ENCODE measurements at regions not wholly inside any gene's neighbourhood (a gene's known extent, or its start where the extent isn't known, plus 50 kb on each side); places are given as distances from the start of the nearest gene placed in this dataset.

DNA sequence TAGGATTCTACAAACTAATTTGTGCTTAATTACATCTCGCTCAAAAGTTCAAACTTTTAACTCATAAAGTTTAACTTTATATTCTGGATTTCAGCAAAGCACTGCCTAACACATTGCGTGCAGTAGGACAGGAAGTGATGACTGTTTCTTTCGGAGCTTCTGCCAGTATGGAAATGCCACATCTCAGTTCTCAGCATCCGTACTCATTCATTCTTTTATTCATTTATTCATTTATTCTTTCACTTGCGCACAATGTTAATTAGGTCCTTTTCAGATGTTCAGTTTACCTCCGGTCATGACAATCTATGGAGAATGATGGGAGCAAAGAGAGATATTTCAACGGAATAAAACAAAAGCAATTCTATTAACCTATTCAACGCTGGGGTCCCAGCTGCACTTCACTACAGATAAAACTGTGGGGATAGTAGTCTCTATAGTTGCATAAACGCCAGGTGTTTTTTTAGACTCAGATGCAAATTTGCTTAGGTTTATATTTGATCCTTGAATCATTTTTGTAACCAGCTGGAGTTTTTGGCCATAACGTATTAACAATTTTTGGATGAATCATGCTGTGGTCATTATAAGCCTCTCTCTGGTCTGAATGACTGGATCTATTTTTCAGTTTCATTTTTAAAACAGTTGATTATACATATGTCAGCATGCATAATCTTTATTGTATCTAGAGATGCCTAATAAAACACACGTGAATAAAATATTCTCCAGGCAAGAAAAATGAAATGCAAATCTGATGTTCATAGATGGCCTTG, 143.9 kb downstream of the KCNJ2 start:
- Histone ChIP-seq H3F3A (replicated peaks; ENCODE audit: low read depth) (no peaks in the 10 kb centered on the region), H3K79me2 (replicated peaks; ENCODE audit: insufficient read depth) (no peaks in the 10 kb centered on the region), H3K27ac (ENCODE audit: low read depth) (no peak overlapping the region), H3K4me3 (no peak overlapping the region), H3K9me2 (ENCODE audit: insufficient read depth) (no peaks in the 10 kb centered on the region), H3K4me2 (peak overlapping the region; percentile 29; the same call in 1 of the 2 replicates), H2AFZ (no peak overlapping the region), H3K36me3 (ENCODE audit: insufficient read depth) (no peaks in the 10 kb centered on the region), H3K27me3 (ENCODE audit: insufficient read depth) (no peaks in the 10 kb centered on the region), H3K4me1 (ENCODE audit: insufficient read depth) (peaks cover 16% of the 10 kb centered on the region), H4K20me1 (replicated peaks; ENCODE audit: insufficient read depth) (no peaks in the 10 kb centered on the region)
- no peaks in the 10 kb centered on the region for H3K36me3 Mint-ChIP-seq (ENCODE audit: low read depth)
- no peak overlapping the region for H3K27ac Mint-ChIP-seq
- TF ChIP-seq NANOG (IDR thresholded peaks at IDR 0.05; ENCODE audit: borderline replicate concordance): peak; percentile 44; the same call in 1 of the 2 replicates
- TF ChIP-seq, protein P1, sequence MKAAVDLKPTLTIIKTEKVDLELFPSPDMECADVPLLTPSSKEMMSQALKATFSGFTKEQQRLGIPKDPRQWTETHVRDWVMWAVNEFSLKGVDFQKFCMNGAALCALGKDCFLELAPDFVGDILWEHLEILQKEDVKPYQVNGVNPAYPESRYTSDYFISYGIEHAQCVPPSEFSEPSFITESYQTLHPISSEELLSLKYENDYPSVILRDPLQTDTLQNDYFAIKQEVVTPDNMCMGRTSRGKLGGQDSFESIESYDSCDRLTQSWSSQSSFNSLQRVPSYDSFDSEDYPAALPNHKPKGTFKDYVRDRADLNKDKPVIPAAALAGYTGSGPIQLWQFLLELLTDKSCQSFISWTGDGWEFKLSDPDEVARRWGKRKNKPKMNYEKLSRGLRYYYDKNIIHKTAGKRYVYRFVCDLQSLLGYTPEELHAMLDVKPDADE (IDR thresholded peaks at IDR 0.05): no peak
- peaks cover 17% of the 10 kb centered on the region; the same call in 2 of the 3 replicates for H3K4me1 Mint-ChIP-seq
- no peak for ATAC-seq
- DNase-seq (ENCODE audit: low spot score): no peak
- H3K9me3 Mint-ChIP-seq: no peaks in the 10 kb centered on the region; the same call in 2 of the 3 replicates
- H3K4me3 Mint-ChIP-seq: no peak overlapping the region
- peaks cover 2% of the 10 kb centered on the region for H3K27me3 Mint-ChIP-seq (ENCODE audit: insufficient read depth, low read depth, poor library complexity)

DNA sequence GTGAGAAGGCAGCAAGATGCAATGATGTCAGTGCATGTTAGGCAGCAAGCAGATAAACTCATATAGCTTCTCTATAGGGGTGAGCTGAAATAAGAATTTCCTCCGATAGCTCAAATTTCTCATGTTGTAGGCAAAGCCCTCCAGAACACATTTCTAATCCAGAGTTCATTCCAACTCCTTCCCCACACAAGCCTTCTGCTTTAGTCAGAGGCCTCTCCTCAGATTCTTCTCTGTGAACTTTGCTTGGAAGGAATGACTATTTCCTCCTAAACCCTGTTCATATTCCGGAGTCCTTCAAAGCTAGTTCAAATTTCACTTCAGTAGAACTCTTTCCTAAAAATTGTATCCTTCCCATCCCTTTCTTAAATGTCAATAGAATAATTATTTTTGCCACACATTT, 144.8 kb downstream of the KCNJ2 start:
- no peak overlapping the region for H3K4me3 Mint-ChIP-seq
- H3K4me1 ChIP-seq (ENCODE audit: insufficient read depth): peaks cover 16% of the 10 kb centered on the region
- no peaks in the 10 kb centered on the region for H3K36me3 ChIP-seq (ENCODE audit: insufficient read depth)
- H3K27me3 ChIP-seq (ENCODE audit: insufficient read depth): no peaks in the 10 kb centered on the region
- no peaks in the 10 kb centered on the region for H3F3A ChIP-seq (replicated peaks; ENCODE audit: low read depth)
- DNase-seq (ENCODE audit: low spot score): no peak
- H3K4me3 ChIP-seq: no peak overlapping the region
- peak overlapping the region; percentile 56; the same call in 1 of the 2 replicates for H3K27ac Mint-ChIP-seq
- no peak overlapping the region for H3K4me2 ChIP-seq
- H3K9me3 Mint-ChIP-seq: no peaks in the 10 kb centered on the region; the same call in 2 of the 3 replicates
- no peak overlapping the region for H3K27ac ChIP-seq (ENCODE audit: low read depth)
- H2AFZ ChIP-seq: 0 out of 2 replicates have a peak overlapping the region, but pooled peaks have one; percentile 4
- peaks cover 7% of the 10 kb centered on the region for H3K27me3 Mint-ChIP-seq (ENCODE audit: insufficient read depth, low read depth, poor library complexity)
- no peaks in the 10 kb centered on the region for H3K36me3 Mint-ChIP-seq (ENCODE audit: low read depth)
- peaks cover 17% of the 10 kb centered on the region; the same call in 2 of the 3 replicates for H3K4me1 Mint-ChIP-seq
- no peaks in the 10 kb centered on the region for H3K9me2 ChIP-seq (ENCODE audit: insufficient read depth)
- no peak for ATAC-seq
- no peaks in the 10 kb centered on the region for H4K20me1 ChIP-seq (replicated peaks; ENCODE audit: insufficient read depth)
- H3K79me2 ChIP-seq (replicated peaks; ENCODE audit: insufficient read depth): no peaks in the 10 kb centered on the region
- TF ChIP-seq ZNF462 (CRISPR knock-in tag; IDR thresholded peaks at IDR 0.05) (no peak), STAT1 (IDR thresholded peaks at IDR 0.05; ENCODE audit: unreplicated experiment) (no peak), ZNF114 (CRISPR knock-in tag; IDR thresholded peaks at IDR 0.05) (no peak), CREB1 (CRISPR knock-in tag; IDR thresholded peaks at IDR 0.05; ENCODE audit: low read depth) (no peak), JUNB (IDR thresholded peaks at IDR 0.05; ENCODE audit: unreplicated experiment) (no peak), NANOG (IDR thresholded peaks at IDR 0.05; ENCODE audit: borderline replicate concordance) (no peak), EZH2 (IDR thresholded peaks at IDR 0.05; ENCODE audit: low read depth, unreplicated experiment) (no peak)
- TF ChIP-seq, protein P2, sequence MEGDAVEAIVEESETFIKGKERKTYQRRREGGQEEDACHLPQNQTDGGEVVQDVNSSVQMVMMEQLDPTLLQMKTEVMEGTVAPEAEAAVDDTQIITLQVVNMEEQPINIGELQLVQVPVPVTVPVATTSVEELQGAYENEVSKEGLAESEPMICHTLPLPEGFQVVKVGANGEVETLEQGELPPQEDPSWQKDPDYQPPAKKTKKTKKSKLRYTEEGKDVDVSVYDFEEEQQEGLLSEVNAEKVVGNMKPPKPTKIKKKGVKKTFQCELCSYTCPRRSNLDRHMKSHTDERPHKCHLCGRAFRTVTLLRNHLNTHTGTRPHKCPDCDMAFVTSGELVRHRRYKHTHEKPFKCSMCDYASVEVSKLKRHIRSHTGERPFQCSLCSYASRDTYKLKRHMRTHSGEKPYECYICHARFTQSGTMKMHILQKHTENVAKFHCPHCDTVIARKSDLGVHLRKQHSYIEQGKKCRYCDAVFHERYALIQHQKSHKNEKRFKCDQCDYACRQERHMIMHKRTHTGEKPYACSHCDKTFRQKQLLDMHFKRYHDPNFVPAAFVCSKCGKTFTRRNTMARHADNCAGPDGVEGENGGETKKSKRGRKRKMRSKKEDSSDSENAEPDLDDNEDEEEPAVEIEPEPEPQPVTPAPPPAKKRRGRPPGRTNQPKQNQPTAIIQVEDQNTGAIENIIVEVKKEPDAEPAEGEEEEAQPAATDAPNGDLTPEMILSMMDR (conservative IDR thresholded peaks at IDR 0.05; ENCODE audit: low read depth in 2 of 2): no peak

All from GM23338 (cell line).